ENCODE measurements at regions not wholly inside any gene's neighbourhood (a gene's known extent, or its start where the extent isn't known, plus 50 kb on each side); places are given as distances from the start of the nearest gene placed in this dataset.

- DNase-seq (ENCODE audit: low read depth, low spot score) = no peak
- no peak overlapping the region for H3K4me3 ChIP-seq (ENCODE audit: low read depth, low read length)
- CTCF ChIA-PET = no interaction called here
- TF ChIP-seq CTCF (IDR thresholded peaks at IDR 0.05; ENCODE audit: insufficient read depth, low read length, missing control alignments) = no peak
- POLR2A ChIA-PET = interaction anchor here (0.6 kb wide), 1 partner anchor 867 kb away, joined by 3 read pairs; no protein-coding TSS in a partner anchor
These were observed 50.3 kb upstream of the DPH6 start for GRCh38 chr15:35596285-35596684.

GRCh38 chr15:35602836-35603235, 56.9 kb upstream of the DPH6 start:
- ChIA-PET CTCF (no interaction called here), POLR2A (no interaction called here)
- no peak overlapping the region for H3K4me3 ChIP-seq (ENCODE audit: low read depth, low read length)
- no peak for DNase-seq (ENCODE audit: low read depth, low spot score)
- no peak for TF ChIP-seq CTCF (IDR thresholded peaks at IDR 0.05; ENCODE audit: insufficient read depth, low read length, missing control alignments)

- TF ChIP-seq CTCF (IDR thresholded peaks at IDR 0.05; ENCODE audit: insufficient read depth, low read length, missing control alignments) = no peak
- ChIA-PET POLR2A (no interaction called here), CTCF (no interaction called here)
- DNase-seq (ENCODE audit: low read depth, low spot score) = no peak
- H3K4me3 ChIP-seq (ENCODE audit: low read depth, low read length) = no peak overlapping the region
These were observed 57.3 kb upstream of the DPH6 start for GRCh38 chr15:35603301-35603700.

- ChIA-PET POLR2A (no interaction called here), CTCF (no interaction called here)
- H3K4me3 ChIP-seq (ENCODE audit: low read depth, low read length) = no peak overlapping the region
- no peak for DNase-seq (ENCODE audit: low read depth, low spot score)
- no peak for TF ChIP-seq CTCF (IDR thresholded peaks at IDR 0.05; ENCODE audit: insufficient read depth, low read length, missing control alignments)
These were observed 57.9 kb upstream of the DPH6 start for GRCh38 chr15:35603856-35604255.

- H3K4me3 ChIP-seq (ENCODE audit: low read depth, low read length) = no peak overlapping the region
- POLR2A ChIA-PET = no interaction called here
- no peak for TF ChIP-seq CTCF (IDR thresholded peaks at IDR 0.05; ENCODE audit: insufficient read depth, low read length, missing control alignments)
- no peak for DNase-seq (ENCODE audit: low read depth, low spot score)
- CTCF ChIA-PET = interaction anchor here (1.5 kb wide), 1 partner anchor 10 kb away, joined by 4 read pairs; no protein-coding TSS in a partner anchor
These were observed 59.9 kb upstream of the DPH6 start for GRCh38 chr15:35605764-35606449.

DNA sequence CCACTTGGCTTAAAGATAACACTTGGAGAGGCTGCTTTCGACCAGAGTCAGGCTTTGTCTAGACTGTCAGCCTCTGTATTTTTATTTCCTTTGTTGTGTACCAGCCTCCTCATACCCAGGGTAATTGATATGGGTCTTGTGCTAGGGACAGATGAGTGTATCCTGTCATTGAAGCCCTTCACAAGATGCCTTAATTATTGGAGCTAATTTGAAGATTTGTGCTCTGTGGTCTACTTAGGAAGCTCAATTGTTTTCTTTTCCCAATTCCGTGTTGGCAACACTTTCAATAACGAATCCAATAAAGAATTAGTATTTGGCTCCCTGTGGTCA, 60.5 kb upstream of the DPH6 start:
- POLR2A ChIA-PET = no interaction called here
- CTCF ChIA-PET = interaction anchor here (1.5 kb wide), 1 partner anchor 10 kb away, joined by 4 read pairs; no protein-coding TSS in a partner anchor
- TF ChIP-seq CTCF (IDR thresholded peaks at IDR 0.05; ENCODE audit: insufficient read depth, low read length, missing control alignments) = no peak
- no peak overlapping the region for H3K4me3 ChIP-seq (ENCODE audit: low read depth, low read length)
- DNase-seq (ENCODE audit: low read depth, low spot score) = no peak

Measured in AG04449 (cell line).